Colonic mucosa (tissue), 4 donors: ENCODE measurements at regions not wholly inside any gene's neighbourhood (a gene's known extent, or its start where the extent isn't known, plus 50 kb on each side); places are given as distances from the start of the nearest gene placed in this dataset.

ENCODE experiments used
- DNase-seq: peaks from one replicate; pipeline ENCODE4 v3.0.0-alpha.2; 2020
- H3K27ac ChIP-seq: fragments of 200-600 bp; one replicate; pipeline ENCODE4 v1.8.0; 2021
- H3K27me3 ChIP-seq: fragments of 200-600 bp; one replicate; pipeline ENCODE4 v1.8.0; 2021
- H3K36me3 ChIP-seq: fragments of 200-600 bp; one replicate; pipeline ENCODE4 v1.8.0; 2021
- H3K4me1 ChIP-seq: fragments of 200-600 bp; one replicate; pipeline ENCODE4 v1.8.0; 2021; ENCODE audit warnings: mild to moderate bottlenecking
- H3K4me3 ChIP-seq: fragments of 200-600 bp; one replicate; pipeline ENCODE4 v1.8.0; 2021
- H3K9ac ChIP-seq, 2 donors: one replicate each; pipeline ENCODE4 v1.7.0; 2013; ENCODE audit warnings: control low read depth in 2 of 2, low read depth in 2 of 2, low read length in 2 of 2
- H3K9me3 ChIP-seq: fragments of 200-600 bp; one replicate; pipeline ENCODE4 v1.8.0; 2021
- intact Hi-C: fragments of 100-400 bp; cut with DNase I; formaldehyde crosslinking; loops from one replicate; pipeline ENCODE4 v1.14.1; 2022
- TF ChIP-seq, protein P1 (sequence below): fragments of 200-600 bp; IDR thresholded peaks from one replicate; pipeline ENCODE4 v1.8.0; 2022; ENCODE audit warnings: antibody characterized with exemption, mild to moderate bottlenecking
- donor health status: healthy.
- donor health status: DM: no; HTN: no; CAD: no.
- donor health status: DM: no; HTN: no; CAD: no.

DNA sequence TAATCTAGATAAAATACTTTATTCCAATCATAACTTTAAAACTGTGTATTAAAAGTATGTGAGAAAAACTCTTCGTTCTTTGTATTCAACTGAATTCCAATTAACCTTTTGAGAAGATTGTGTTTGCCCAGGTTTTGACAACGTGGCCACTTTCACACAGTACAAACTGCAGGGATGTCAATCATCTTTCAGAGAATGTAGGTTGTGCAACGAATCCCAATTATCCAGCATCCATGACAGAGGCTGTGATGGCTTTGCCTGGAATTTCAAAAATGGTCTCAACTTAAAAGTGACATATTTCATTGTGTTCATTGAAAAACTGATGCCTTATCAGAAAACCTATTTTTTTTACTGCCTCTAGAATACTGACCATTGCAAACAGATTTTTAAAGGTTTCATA is 615.1 kb upstream of the KCNMB2 start:
- no peaks in the 10 kb centered on the region for H3K27me3 ChIP-seq
- no peaks in the 10 kb centered on the region for H3K9me3 ChIP-seq
- intact Hi-C loops: no loop called here
- TF ChIP-seq, protein P1, sequence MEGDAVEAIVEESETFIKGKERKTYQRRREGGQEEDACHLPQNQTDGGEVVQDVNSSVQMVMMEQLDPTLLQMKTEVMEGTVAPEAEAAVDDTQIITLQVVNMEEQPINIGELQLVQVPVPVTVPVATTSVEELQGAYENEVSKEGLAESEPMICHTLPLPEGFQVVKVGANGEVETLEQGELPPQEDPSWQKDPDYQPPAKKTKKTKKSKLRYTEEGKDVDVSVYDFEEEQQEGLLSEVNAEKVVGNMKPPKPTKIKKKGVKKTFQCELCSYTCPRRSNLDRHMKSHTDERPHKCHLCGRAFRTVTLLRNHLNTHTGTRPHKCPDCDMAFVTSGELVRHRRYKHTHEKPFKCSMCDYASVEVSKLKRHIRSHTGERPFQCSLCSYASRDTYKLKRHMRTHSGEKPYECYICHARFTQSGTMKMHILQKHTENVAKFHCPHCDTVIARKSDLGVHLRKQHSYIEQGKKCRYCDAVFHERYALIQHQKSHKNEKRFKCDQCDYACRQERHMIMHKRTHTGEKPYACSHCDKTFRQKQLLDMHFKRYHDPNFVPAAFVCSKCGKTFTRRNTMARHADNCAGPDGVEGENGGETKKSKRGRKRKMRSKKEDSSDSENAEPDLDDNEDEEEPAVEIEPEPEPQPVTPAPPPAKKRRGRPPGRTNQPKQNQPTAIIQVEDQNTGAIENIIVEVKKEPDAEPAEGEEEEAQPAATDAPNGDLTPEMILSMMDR: no peak
- no peak overlapping the region for H3K4me3 ChIP-seq
- no peak for DNase-seq
- no peaks in the 10 kb centered on the region for H3K36me3 ChIP-seq
- no peak overlapping the region for H3K9ac ChIP-seq
- no peak overlapping the region for H3K27ac ChIP-seq
- H3K4me1 ChIP-seq: no peaks in the 10 kb centered on the region

DNA sequence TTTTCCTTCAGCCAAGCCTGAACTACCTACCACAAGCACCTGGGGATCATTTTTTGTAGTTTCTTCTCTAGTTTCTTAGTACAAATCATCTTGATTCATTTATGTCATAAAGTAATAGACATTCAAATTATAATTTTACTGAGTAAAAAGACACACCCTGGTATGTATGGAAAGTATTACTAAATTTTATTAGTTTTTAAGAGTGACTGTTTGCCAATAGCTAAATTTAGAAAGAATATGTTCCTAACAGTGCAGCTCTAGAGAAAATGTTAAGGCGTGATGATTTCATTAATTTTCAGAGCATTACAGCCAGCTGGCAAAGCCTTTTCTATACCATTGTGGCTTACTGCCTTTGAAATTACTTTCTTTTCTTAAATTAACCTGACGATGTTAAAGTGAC is 612.0 kb upstream of the KCNMB2 start:
- Histone ChIP-seq H3K9ac (no peak overlapping the region), H3K36me3 (no peaks in the 10 kb centered on the region), H3K27ac (no peak overlapping the region), H3K4me1 (no peaks in the 10 kb centered on the region), H3K9me3 (no peaks in the 10 kb centered on the region), H3K4me3 (no peak overlapping the region), H3K27me3 (no peaks in the 10 kb centered on the region)
- TF ChIP-seq, protein P1: no peak
- DNase-seq: no peak
- intact Hi-C loops: no loop called here

DNA sequence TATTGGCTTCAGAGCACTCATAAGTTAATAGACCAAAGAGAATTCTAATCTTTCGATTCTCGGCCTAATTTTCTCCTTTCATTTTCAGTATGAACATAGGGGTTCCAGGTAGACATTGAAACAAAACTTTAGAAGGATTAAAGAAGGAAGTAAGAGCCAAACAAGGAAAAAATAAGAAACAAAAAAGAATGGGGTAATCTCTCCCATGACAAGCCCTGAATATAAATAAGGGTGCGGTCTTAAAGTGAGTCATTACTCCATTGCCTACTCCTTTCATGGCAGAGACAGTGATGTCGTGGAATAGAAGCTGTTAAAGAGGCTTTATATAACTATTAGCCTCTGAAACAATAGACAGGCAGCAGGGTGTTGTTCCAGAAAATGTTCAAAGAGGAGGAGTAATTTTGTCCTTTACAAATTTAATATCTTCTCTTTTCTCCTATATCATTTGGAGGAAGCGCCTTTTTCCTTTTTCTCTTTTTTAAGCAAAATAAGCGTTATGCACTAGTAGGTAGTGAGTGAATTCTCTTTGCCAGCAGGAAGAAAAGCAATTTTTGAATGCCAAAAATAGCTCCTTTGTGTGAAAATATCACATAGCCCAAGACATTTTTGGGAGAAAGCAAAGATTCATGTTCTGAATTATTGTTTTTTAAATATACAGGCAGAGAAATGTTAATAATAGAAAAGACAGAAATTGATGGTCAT is 607.9 kb upstream of the KCNMB2 start:
- Histone ChIP-seq H3K27me3 (no peaks in the 10 kb centered on the region), H3K9me3 (no peaks in the 10 kb centered on the region), H3K36me3 (no peaks in the 10 kb centered on the region), H3K4me3 (no peak overlapping the region), H3K9ac (no peak overlapping the region), H3K4me1 (no peaks in the 10 kb centered on the region), H3K27ac (no peak overlapping the region)
- TF ChIP-seq, protein P1: no peak
- intact Hi-C loops: no loop called here
- DNase-seq: no peak

DNA sequence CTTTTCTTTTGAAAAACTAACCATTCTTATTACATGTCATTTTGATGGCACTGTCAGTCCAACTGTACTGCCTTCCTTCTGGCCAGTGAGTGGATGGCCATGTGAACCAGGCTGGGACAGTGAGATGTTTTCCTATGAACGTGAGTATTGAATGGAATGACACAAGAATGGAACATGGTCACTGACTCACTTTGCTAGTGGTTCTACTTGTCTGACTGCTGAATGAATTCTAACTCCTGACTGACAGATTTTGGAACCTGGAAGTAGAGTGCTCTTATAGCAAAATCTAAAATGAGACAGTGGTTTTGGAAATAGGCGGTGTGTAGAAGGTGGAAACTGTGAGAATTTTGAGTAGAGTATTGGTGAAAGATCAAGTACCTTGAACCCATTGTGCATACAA is 606.9 kb upstream of the KCNMB2 start:
- TF ChIP-seq, protein P1: no peak
- Histone ChIP-seq H3K4me3 (no peak overlapping the region), H3K27me3 (no peaks in the 10 kb centered on the region), H3K9ac (no peak overlapping the region), H3K36me3 (no peaks in the 10 kb centered on the region), H3K9me3 (no peaks in the 10 kb centered on the region), H3K4me1 (no peaks in the 10 kb centered on the region), H3K27ac (no peak overlapping the region)
- DNase-seq: no peak
- intact Hi-C loops: no loop called here

DNA sequence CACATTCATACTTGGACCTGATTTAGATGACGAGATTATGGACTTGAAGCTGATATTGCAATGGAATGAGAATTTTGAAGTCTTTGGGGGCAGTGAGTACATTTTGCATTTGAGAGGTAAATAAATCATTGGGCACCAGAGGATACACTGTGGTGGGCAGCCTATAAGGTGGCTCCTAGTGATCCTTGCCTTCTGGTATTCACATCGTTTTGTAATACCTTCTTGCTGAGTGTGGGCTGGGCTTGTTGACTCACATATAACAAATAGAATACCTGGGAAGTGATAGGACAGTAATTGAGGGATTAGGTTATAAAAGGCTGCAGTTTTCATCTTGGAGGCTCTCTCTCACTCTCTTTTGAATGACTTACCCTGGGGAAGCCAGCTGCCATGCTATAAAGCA is 605.5 kb upstream of the KCNMB2 start:
- no peak overlapping the region for H3K9ac ChIP-seq
- DNase-seq: no peak
- H3K4me3 ChIP-seq: no peak overlapping the region
- no peaks in the 10 kb centered on the region for H3K27me3 ChIP-seq
- H3K27ac ChIP-seq: no peak overlapping the region
- TF ChIP-seq, protein P1: no peak
- intact Hi-C loops: no loop called here
- no peaks in the 10 kb centered on the region for H3K4me1 ChIP-seq
- H3K36me3 ChIP-seq: no peaks in the 10 kb centered on the region
- no peaks in the 10 kb centered on the region for H3K9me3 ChIP-seq
